Activated naive CD4-positive, alpha-beta T cell treated with anti-CD3 and anti-CD28 coated beads, Interleukin-2, amount 10 ng/mL, durations not matched to agents 7 days and 5 days (primary cell): ENCODE measurements at regions not wholly inside any gene's neighbourhood (a gene's known extent, or its start where the extent isn't known, plus 50 kb on each side); places are given as distances from the start of the nearest gene placed in this dataset.
"Not testable (repeated sequence)": the region's sequence is repeated elsewhere in the genome, so short reads cannot be mapped to it uniquely, and the experiment has no call there.

Experiments
- CTCF ChIA-PET: fragments of 350-600 bp; sonication (Branson Sonifier 250); formaldehyde crosslinking; loops from one replicate; lab custom pipeline; 2021; ENCODE audit warnings: antibody characterized with exemption; lab: Charles Lee
- DNase-seq: peaks from one replicate; pipeline ENCODE4 v3.0.0-alpha.2; 2020
- H3K27ac Mint-ChIP-seq: one replicate; pipeline ENCODE4 v1.8.0; 2021; ENCODE audit warnings: mild to moderate bottlenecking, moderate library complexity, mixed read lengths
- H3K27me3 Mint-ChIP-seq: one replicate; pipeline ENCODE4 v1.8.0; 2021; ENCODE audit warnings: mild to moderate bottlenecking, mixed read lengths
- H3K36me3 Mint-ChIP-seq: one replicate; pipeline ENCODE4 v1.8.0; 2021; ENCODE audit warnings: mixed read lengths
- H3K4me1 Mint-ChIP-seq: one replicate; pipeline ENCODE4 v1.8.0; 2021; ENCODE audit warnings: mixed read lengths
- H3K4me3 Mint-ChIP-seq: one replicate; pipeline ENCODE4 v1.8.0; 2021; ENCODE audit warnings: mild to moderate bottlenecking, moderate library complexity, mixed read lengths
- H3K9me3 Mint-ChIP-seq: one replicate; pipeline ENCODE4 v1.8.0; 2021; ENCODE audit warnings: mixed read lengths

DNA sequence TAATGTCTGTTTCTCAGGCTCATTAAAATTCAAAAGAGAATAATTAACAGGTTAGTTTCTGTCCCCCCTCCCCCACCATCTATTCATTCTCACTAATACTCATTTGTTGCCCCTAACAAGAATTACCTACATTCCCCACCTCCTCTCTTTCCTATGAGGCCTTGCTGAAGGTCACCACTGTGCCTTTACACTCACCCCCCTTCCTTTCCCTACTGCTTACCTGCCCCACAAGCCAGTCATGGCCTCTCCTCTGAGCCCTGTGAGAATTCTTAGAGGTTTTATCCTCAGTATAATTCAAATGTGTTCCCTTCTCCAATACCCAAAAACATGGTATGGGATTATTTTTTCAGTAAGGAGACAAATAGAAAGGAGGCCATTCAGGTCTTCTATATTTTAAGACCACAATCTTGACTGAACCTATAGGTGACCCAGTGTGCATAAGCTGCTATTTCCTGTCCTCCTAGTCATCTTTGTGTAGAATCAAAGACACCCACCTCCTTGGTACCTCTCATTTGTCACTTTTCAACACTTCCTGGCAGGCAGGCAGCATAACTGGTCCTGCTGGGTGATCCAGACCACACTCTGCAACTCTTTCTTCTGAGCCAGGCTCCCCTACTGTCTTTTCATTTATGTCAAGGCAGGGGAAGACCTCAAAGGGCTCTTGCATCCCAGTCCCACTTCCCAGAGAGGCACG is 55.8 kb upstream of the PLGLB2 start:
- H3K4me3 Mint-ChIP-seq, H3K27ac Mint-ChIP-seq: not testable (repeated sequence)

DNA sequence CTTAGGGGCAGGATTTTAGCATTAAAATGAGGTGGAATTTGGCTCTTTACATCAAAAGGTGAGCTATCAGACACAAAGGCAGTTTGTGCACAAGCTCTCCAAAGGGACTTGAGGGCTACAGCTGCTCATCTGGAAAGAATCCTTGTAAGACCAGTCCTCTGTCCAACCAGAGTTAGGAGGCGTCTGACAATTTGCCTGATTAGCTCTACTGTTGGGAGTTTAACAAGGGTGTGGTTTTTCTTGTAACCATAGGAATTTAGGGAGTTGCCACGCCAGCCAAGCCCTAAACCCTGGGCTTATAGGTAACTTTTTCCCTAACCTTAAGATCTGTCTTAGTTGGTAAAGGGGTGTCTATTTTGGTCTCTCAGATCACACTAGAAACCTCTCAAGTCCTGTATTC is 55.0 kb upstream of the PLGLB2 start:
- H3K27me3 Mint-ChIP-seq, H3K36me3 Mint-ChIP-seq, H3K4me1 Mint-ChIP-seq, H3K27ac Mint-ChIP-seq, CTCF ChIA-PET, DNase-seq, H3K9me3 Mint-ChIP-seq, H3K4me3 Mint-ChIP-seq: not testable (repeated sequence)

More for the DNA sequence above, 55.8 kb upstream of the PLGLB2 start:
- H3K9me3 Mint-ChIP-seq, CTCF ChIA-PET, DNase-seq, H3K36me3 Mint-ChIP-seq, H3K4me1 Mint-ChIP-seq, H3K27me3 Mint-ChIP-seq: not testable (repeated sequence)

DNA sequence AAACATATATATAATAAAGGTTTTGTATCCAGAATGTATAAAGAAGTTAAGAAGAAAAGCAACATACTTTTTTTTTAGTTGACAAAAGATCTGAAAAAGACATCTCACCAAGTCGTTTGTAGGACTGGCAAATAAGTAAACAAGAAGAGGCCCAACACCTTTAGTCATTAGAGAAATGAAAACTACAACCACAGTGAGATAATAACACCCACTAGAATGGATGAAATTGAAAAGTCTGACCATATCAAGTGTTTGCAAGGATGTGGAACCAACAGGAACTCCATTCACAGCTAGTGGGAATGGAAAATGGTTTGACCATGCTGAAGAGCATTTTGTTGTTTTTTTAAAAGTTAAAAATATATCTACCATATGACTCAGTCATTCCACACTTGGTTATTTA is 54.0 kb upstream of the PLGLB2 start:
- H3K4me3 Mint-ChIP-seq, H3K27me3 Mint-ChIP-seq, H3K27ac Mint-ChIP-seq, H3K4me1 Mint-ChIP-seq, H3K9me3 Mint-ChIP-seq, CTCF ChIA-PET, DNase-seq, H3K36me3 Mint-ChIP-seq: not testable (repeated sequence)

DNA sequence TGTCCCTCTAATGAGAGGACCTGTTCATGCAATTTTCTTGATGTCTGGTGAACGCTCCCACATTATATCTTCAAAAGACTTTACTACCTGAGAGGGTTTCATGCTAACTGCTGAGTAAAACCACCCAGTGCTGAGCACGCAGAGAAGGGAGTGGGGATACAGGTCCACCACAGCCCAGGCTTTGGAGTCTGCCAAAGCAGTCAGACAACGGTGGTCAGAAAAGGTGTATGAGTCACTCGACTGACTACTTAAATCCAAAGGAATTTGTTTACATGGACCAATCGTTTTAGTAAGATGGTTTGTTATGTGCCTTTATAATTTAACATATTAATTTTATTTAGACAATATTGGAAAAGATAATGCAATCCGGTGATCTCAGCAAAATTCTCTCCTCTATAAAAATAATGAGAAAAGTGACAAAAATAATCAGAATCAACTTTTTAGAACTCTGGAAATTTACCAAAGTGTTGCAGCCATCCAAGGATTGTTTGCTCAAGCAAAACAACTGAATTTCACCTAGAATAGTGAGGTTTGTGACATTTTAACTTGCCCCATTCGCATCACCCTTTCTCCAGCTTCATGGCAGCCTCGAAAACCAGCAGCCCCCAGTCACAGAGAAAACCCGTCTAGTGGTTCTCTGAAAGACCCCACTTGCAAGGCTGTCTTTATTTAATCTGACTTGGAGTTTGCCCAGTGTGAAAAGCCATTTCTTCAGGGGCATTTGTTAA is 52.1 kb upstream of the PLGLB2 start:
- CTCF ChIA-PET, H3K4me3 Mint-ChIP-seq, DNase-seq, H3K27ac Mint-ChIP-seq, H3K36me3 Mint-ChIP-seq, H3K27me3 Mint-ChIP-seq, H3K4me1 Mint-ChIP-seq, H3K9me3 Mint-ChIP-seq: not testable (repeated sequence)
